ENCODE measurements at regions not wholly inside any gene's neighbourhood (a gene's known extent, or its start where the extent isn't known, plus 50 kb on each side); places are given as distances from the start of the nearest gene placed in this dataset.
A peak's percentile ranks its signal among the peaks of the same experiment; 100 is the strongest.

DNA sequence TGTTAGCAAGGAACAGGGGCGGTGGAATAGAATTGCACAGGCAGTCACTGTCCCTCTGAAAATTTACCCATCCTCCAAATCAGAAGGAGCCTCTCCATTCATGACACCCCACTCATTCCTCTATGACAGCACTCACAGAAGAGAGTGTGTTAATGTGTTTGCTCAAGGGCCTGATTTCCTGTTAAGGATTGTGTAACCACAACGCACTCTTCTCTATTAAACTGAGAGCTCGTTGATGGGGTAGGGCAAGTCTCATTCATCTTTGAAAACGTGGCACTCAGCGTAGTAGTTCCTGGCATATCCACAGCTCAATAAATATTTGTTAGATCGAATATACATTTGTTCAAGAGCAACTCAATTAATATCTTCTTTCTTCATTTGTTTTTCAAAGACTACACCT, 106.4 kb downstream of the VAPA start:
- TF ChIP-seq, protein P1, sequence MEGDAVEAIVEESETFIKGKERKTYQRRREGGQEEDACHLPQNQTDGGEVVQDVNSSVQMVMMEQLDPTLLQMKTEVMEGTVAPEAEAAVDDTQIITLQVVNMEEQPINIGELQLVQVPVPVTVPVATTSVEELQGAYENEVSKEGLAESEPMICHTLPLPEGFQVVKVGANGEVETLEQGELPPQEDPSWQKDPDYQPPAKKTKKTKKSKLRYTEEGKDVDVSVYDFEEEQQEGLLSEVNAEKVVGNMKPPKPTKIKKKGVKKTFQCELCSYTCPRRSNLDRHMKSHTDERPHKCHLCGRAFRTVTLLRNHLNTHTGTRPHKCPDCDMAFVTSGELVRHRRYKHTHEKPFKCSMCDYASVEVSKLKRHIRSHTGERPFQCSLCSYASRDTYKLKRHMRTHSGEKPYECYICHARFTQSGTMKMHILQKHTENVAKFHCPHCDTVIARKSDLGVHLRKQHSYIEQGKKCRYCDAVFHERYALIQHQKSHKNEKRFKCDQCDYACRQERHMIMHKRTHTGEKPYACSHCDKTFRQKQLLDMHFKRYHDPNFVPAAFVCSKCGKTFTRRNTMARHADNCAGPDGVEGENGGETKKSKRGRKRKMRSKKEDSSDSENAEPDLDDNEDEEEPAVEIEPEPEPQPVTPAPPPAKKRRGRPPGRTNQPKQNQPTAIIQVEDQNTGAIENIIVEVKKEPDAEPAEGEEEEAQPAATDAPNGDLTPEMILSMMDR (conservative IDR thresholded peaks at IDR 0.05), result no peak
- Mint-ChIP-seq H3K27ac (peak overlapping the region; percentile 58), H3K27me3 (peaks cover 2% of the 10 kb centered on the region), H3K36me3 (peaks cover 5% of the 10 kb centered on the region), H3K4me3 (peak overlapping the region; percentile 2), H3K9me3 (peaks cover 3% of the 10 kb centered on the region), H3K4me1 (ENCODE audit: unreplicated experiment) (peaks cover 38% of the 10 kb centered on the region)
- DNase-seq (ENCODE audit: extremely low spot score, unreplicated experiment), result peak; percentile 22

DNA sequence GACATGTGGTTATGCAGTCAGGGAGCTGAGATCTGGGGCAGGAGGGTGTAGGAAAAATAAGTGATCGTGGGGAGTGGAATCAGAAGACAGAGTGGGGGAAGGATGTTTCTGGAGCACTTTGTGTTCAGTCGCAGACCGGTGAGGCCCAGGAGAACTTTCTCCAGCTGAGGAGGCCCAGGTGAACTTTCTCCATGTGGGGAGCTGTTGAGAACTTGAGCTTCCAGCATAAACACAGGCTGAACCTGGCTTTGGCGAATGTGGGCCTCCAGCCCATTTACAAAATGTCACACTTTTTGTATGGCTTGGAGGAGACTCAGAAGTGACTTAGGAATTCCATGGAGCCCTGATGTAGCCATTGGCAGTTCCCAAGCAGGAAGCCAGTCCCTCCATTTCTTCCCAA, 108.5 kb downstream of the VAPA start:
- H3K36me3 Mint-ChIP-seq, result peaks cover 3% of the 10 kb centered on the region
- peak; percentile 40 for DNase-seq (ENCODE audit: extremely low spot score, unreplicated experiment)
- H3K9me3 Mint-ChIP-seq, result peaks cover 7% of the 10 kb centered on the region
- peaks cover 23% of the 10 kb centered on the region for H3K4me1 Mint-ChIP-seq (ENCODE audit: unreplicated experiment)
- peaks cover 2% of the 10 kb centered on the region for H3K27me3 Mint-ChIP-seq
- no peak overlapping the region for H3K4me3 Mint-ChIP-seq
- no peak overlapping the region for H3K27ac Mint-ChIP-seq
- TF ChIP-seq, protein P1 (conservative IDR thresholded peaks at IDR 0.05), result no peak

DNA sequence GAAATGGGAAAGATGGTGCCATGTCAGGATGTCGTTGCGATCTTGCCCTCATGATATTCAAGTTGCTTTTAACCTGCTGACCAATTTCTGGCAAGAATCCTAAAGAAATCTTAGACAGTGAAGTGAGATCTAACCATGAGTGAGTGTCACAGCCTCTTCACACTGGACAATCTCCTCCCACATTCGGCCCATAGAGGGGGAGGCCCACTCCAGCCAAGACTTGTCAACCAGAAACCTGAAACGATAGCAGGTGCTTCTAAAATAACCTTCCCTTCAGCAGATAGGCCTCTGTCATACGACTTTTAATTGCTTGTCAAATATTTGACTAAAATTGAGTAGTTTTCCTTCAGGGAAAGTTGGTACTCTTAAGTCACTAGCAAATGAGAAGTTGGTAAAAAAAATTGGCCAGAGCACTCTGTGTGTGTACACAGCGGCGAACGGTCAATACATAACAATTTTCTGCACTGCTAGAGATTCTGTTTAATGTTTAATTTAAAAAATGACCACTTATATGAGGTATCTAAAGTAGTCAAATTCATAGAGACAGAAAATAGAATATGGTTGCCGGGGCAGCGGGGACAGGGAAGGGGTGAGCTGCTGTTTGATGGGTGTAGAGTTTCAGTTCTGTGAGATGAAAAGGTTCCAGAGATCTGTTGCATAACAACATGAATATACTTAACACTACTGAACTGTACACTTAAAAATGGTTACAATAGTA, 110.2 kb downstream of the VAPA start:
- peaks cover 7% of the 10 kb centered on the region for H3K9me3 Mint-ChIP-seq
- peaks cover 19% of the 10 kb centered on the region for H3K4me1 Mint-ChIP-seq (ENCODE audit: unreplicated experiment)
- peak overlapping the region; percentile 68 for H3K27ac Mint-ChIP-seq
- peaks cover 9% of the 10 kb centered on the region for H3K27me3 Mint-ChIP-seq
- DNase-seq (ENCODE audit: extremely low spot score, unreplicated experiment), result no peak
- TF ChIP-seq, protein P1 (conservative IDR thresholded peaks at IDR 0.05), result no peak
- H3K4me3 Mint-ChIP-seq, result peak overlapping the region; percentile 9
- peaks cover 3% of the 10 kb centered on the region for H3K36me3 Mint-ChIP-seq

DNA sequence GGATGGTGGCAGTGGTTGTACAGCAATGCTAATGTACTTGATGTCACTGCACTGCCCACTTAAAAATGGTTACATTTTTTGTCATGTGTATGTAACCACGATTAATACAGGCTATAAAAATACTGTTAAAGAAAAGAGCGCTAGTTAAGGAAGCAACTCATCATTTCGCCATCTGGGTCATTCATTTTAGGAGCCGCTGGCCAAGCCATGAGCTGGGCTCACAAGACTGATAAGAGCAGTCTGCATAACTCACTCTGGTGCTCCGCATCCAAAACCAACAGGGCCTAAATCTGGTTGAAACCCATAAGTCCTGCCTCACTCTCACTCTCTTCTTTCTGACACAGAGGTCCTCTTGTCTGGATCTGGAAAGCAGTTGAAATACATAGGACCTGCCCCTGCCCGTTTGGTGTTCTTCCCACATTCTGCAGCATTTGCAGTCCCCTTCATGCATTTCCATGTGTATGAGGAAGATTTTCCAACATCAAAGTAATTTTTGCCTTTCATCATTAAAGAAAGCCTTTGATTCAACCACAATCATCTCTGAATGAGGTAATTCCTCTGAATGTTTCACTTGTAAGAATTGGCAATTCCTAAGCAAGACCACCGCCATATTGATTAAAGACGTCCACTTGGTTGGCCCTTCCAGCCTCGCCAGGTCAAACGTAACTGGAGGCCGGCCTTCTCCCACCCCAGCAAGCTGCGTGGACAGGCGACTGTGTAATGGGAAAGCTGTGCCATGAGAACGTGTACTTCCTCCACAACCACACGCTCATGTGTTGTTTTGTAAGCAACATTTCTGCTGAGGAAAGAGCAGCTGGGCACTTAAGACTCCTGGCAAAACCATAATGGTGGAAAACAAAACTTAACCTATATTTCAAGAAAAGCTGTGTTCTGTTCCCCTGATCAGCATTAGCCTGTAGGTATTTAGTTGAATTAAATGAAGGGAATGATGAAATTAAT, 112.2 kb downstream of the VAPA start:
- Mint-ChIP-seq H3K36me3 (peaks cover 3% of the 10 kb centered on the region), H3K4me3 (no peak overlapping the region), H3K27me3 (peaks cover 6% of the 10 kb centered on the region), H3K4me1 (ENCODE audit: unreplicated experiment) (peaks cover 16% of the 10 kb centered on the region), H3K27ac (no peak overlapping the region), H3K9me3 (peaks cover 7% of the 10 kb centered on the region)
- no peak for DNase-seq (ENCODE audit: extremely low spot score, unreplicated experiment)
- TF ChIP-seq, protein P1 (conservative IDR thresholded peaks at IDR 0.05), result no peak

DNA sequence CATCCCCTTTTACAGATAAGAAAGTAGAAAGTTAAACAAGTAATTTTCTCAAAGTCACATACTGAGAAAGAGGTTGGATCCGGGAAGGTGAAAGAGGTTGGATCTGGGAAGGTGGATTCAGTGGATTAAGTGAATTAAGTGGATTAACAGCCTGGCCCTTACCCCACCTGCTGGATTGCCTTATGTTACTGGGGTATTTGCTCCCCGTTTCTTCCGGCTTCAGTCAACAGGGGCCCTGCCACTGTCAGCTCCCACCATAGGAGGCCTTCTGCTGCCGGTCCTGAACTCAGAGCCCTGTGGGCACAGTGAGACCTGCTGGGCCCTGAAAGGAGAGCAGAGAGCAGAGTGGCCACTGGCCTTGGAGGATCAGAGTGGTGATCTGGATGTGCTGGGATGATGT, 113.2 kb downstream of the VAPA start:
- Mint-ChIP-seq H3K27ac (no peak overlapping the region), H3K9me3 (peaks cover 7% of the 10 kb centered on the region), H3K4me1 (ENCODE audit: unreplicated experiment) (peaks cover 21% of the 10 kb centered on the region), H3K4me3 (no peak overlapping the region), H3K36me3 (peaks cover 3% of the 10 kb centered on the region), H3K27me3 (peaks cover 6% of the 10 kb centered on the region)
- TF ChIP-seq, protein P1 (conservative IDR thresholded peaks at IDR 0.05), result no peak
- DNase-seq (ENCODE audit: extremely low spot score, unreplicated experiment), result no peak

All from type B pancreatic cell (in vitro differentiated cells).